Pancreas (tissue), 10 donors: ENCODE measurements at regions not wholly inside any gene's neighbourhood (a gene's known extent, or its start where the extent isn't known, plus 50 kb on each side); places are given as distances from the start of the nearest gene placed in this dataset.

Experiments
- ATAC-seq, 4 donors: fragments of 200-7000 bp; cut with Tn5 transposase; one replicate each; pipeline versions ENCODE4 v1.8.0 to v1.9.1; 2020; ENCODE audit warnings: mild to moderate bottlenecking in 4 of 4, moderate library complexity in 4 of 4
- DNase-seq, 6 donors: peaks; one replicate each; pipeline ENCODE4 v3.0.0-alpha.2; 2020
- FAIRE-seq: peaks from 2 replicates; lab custom pipeline; 2012; peaks lifted over from hg19 to GRCh38; lab: Jason Lieb, UNC
- H3K27ac ChIP-seq, 4 donors: fragments of 200-600 bp; sonication (generic); 1 replicate in 3 of 4; 2 replicates in 1 of 4; pipeline versions ENCODE4 v1.5.0 to v1.8.0; 2020
- H3K27me3 ChIP-seq, 4 donors: fragments of 200-600 bp; one replicate each; pipeline ENCODE4 v1.8.0; 2021
- H3K36me3 ChIP-seq, 3 donors: fragments of 200-600 bp; sonication (generic) in 1 of 3; one replicate each; pipeline versions ENCODE4 v1.5.0 to v1.8.0; 2020 to 2021
- H3K4me1 ChIP-seq, 3 donors: fragments of 200-600 bp; one replicate each; pipeline ENCODE4 v1.8.0; 2021
- H3K4me3 ChIP-seq, 4 donors: fragments of 200-600 bp; sonication (generic) in 2 of 4; one replicate each; pipeline versions ENCODE4 v1.5.0 to v1.8.0; 2020 to 2021
- H3K9me3 ChIP-seq, 4 donors: fragments of 200-600 bp; one replicate each; pipeline ENCODE4 v1.8.0; 2021
- WGBS, 2 donors: extraction: QIAGEN DNeasy Blood & Tissue Kit; methylation state at CpG; one replicate each; pipeline ENCODE4 v1.1.7; 2013; 5-methylcytosine and 5-hydroxymethylcytosine counted together
- intact Hi-C, 3 donors: fragments of 100-400 bp; cut with DNase I; formaldehyde crosslinking; loops; one replicate each; pipeline versions ENCODE4 v1.11.1 to v1.14.2; 2022
- TF ChIP-seq, protein P1 (sequence below), 4 donors: fragments of 200-600 bp; sonication (generic) in 3 of 4; IDR thresholded peaks; one replicate each; pipeline versions ENCODE4 v1.5.0 to v1.8.0; 2021; ENCODE audit warnings: antibody characterized with exemption in 4 of 4
- donor health status: healthy with polysubstance abuse.
- donor health status: DM: no; HTN: no; CAD: no; lungs with moderate emphysema.
- donor health status: DM: no; HTN: no; CAD: no.
- donor health status: control.
- donor health status: control.
- donor health status: Bipolar disorder and iron deficiency.
- donor health status: DM: yes; HTN: yes; CAD: no.
- donor health status: DM: no; HTN: no; CAD: no.
- donor health status: DM: no; HTN: no; CAD: no.
- donor health status: DM: yes; HTN: yes; CAD: no.

DNA sequence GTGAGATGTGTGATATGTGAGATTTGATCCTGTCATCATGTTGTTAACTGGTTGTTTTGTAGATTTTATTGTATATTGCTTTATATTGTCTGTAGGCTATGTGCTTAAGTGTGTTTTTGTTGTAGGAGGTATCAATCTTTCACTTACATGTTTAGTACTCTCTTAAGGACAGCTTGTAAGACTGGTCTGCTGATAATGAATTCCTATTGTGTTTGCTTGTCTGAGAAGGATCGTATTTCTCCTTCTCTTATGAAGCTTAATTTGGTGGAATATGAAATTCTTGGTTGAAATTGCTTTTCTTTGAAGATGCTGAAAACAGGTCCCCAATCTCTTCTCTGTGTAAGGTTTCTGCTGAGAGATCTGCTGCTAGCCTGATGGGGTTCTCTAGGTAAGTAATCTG, 94.5 kb upstream of the ARHGAP5 start:
- FAIRE-seq (no peak), ATAC-seq (no peak), DNase-seq (no peak)
- H3K27ac ChIP-seq, result no peak overlapping the region
- no peaks in the 10 kb centered on the region for H3K9me3 ChIP-seq
- intact Hi-C loops, result no loop called here
- no peaks in the 10 kb centered on the region for H3K27me3 ChIP-seq
- WGBS, 2 donors, result 74 to 78% methylated on average over 1 of the region's 1 CpG
- H3K36me3 ChIP-seq, result no peaks in the 10 kb centered on the region
- TF ChIP-seq, protein P1, sequence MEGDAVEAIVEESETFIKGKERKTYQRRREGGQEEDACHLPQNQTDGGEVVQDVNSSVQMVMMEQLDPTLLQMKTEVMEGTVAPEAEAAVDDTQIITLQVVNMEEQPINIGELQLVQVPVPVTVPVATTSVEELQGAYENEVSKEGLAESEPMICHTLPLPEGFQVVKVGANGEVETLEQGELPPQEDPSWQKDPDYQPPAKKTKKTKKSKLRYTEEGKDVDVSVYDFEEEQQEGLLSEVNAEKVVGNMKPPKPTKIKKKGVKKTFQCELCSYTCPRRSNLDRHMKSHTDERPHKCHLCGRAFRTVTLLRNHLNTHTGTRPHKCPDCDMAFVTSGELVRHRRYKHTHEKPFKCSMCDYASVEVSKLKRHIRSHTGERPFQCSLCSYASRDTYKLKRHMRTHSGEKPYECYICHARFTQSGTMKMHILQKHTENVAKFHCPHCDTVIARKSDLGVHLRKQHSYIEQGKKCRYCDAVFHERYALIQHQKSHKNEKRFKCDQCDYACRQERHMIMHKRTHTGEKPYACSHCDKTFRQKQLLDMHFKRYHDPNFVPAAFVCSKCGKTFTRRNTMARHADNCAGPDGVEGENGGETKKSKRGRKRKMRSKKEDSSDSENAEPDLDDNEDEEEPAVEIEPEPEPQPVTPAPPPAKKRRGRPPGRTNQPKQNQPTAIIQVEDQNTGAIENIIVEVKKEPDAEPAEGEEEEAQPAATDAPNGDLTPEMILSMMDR (IDR thresholded peaks at IDR 0.05), result no peak
- no peak overlapping the region for H3K4me3 ChIP-seq
- H3K4me1 ChIP-seq, result no peaks in the 10 kb centered on the region

DNA sequence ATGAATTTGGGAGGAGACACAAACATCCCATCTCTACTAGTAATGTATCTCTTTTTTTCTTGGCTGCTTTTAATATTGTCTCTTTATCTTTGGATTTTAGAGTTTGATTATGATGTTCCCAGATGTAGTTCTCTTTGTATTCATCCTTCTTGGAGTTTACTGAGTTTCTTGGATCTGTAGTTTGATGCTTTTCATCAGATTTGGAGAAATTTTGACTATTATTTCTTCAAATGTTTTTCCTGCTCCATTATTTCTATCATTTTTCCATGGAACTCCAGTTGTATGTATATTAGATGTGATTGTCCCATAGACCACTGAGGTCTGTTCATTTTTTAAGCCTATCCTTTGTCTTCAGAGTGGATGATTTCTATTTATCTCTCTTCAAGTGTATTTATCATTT, 90.7 kb upstream of the ARHGAP5 start:
- intact Hi-C loops, result no loop called here
- TF ChIP-seq, protein P1 (IDR thresholded peaks at IDR 0.05), result no peak
- Histone ChIP-seq H3K27me3 (no peaks in the 10 kb centered on the region), H3K9me3 (no peaks in the 10 kb centered on the region), H3K27ac (no peak overlapping the region), H3K36me3 (no peaks in the 10 kb centered on the region), H3K4me1 (peaks cover 0 to 3% (median 0%) of the 10 kb centered on the region in 3 donors), H3K4me3 (no peak overlapping the region)
- ATAC-seq (no peak), FAIRE-seq (no peak), DNase-seq (no peak)

DNA sequence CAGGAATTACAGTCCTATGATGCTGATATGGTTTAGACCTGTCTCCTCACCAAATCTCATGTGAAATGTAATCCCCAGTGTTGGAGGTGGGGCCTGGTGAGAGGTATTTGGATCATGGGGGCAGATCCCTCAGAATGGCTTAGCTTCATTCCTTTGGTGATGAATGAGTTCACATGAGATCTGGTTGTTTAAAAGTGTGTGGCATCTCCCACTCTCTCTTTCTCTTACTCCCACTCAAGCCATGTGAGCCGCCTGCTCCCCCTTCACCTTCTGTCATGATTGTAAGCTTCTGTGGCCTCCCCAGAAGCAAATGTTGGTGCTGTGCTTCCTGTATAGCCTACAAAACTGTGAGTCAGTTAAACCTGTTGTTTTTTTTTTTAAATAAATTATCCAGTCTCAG, 89.4 kb upstream of the ARHGAP5 start:
- intact Hi-C loops, result no loop called here
- TF ChIP-seq, protein P1 (IDR thresholded peaks at IDR 0.05), result no peak
- H3K27me3 ChIP-seq, result no peaks in the 10 kb centered on the region
- FAIRE-seq, result no peak
- no peak for DNase-seq
- no peak overlapping the region for H3K27ac ChIP-seq
- ATAC-seq, result no peak
- H3K4me1 ChIP-seq, result peaks cover 0 to 3% (median 0%) of the 10 kb centered on the region in 3 donors
- H3K9me3 ChIP-seq, result no peaks in the 10 kb centered on the region
- no peak overlapping the region for H3K4me3 ChIP-seq
- H3K36me3 ChIP-seq, result no peaks in the 10 kb centered on the region
- WGBS, 2 donors, result 83 to 95% methylated on average over 1 of the region's 1 CpG

DNA sequence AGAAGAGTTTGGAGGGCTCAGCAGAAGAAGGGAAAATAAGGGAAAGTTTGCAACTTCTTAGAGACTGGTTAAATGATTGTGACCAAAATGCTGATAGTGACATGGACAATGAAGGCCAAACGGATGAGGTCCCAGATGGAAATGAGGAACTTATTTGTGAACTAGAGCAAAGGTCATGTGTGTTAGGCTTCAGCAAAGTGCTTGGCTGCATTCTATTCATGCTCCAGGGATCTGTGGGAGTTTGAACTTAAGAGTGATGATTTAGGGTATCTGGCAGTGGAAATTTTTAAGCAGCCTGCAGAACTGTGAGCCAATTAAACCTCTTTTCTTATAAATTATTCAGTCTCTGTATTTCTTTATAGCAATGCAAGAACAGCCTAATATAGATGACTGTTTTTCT, 88.9 kb upstream of the ARHGAP5 start:
- no peak for FAIRE-seq
- intact Hi-C loops, result no loop called here
- DNase-seq, result no peak
- ATAC-seq, result no peak
- Histone ChIP-seq H3K9me3 (no peaks in the 10 kb centered on the region), H3K36me3 (no peaks in the 10 kb centered on the region), H3K4me1 (peaks cover 0 to 3% (median 0%) of the 10 kb centered on the region in 3 donors), H3K4me3 (no peak overlapping the region), H3K27ac (no peak overlapping the region), H3K27me3 (no peaks in the 10 kb centered on the region)
- TF ChIP-seq, protein P1 (IDR thresholded peaks at IDR 0.05), result no peak
- WGBS, 2 donors, result 37 to 61% methylated on average over 1 of the region's 1 CpG

DNA sequence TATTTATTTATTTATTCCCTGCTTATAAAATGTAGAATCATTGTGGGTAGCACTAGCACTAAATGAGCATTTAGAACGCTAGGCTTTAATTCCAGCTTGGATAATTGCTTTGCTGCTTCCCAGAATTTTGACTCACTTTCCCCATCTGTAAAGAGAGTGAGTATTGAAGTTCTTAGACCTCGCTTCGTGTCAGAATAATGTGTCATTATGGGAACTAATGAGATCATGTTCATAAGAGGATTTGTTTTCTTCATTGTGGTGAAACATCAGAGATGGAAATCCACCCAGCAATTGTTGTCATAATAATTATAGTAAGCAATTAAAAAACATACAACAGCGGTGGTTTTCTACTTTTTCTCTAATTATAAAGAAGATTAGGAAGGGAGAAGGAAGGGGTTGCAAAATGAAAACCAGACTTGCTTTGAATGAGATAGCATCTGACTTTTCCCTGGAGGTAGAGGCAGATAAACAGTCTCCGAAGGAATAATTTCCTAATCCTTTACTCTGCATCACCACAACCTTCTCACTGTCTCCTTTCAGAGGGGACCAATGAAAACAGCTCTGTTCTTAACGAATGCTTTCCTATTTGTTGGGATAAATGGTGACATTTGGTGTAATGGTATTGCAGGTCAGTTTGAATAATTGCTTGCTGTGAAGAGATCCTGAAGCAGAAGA, 86.8 kb upstream of the ARHGAP5 start:
- ATAC-seq (peak in 1 of 4 donors; percentile 46), FAIRE-seq (no peak), DNase-seq (no peak)
- Histone ChIP-seq H3K27ac (peak overlapping the region in 2 of 4 donors; percentile 30 to 46), H3K27me3 (no peaks in the 10 kb centered on the region), H3K9me3 (no peaks in the 10 kb centered on the region), H3K4me1 (peaks cover 0 to 3% (median 0%) of the 10 kb centered on the region in 3 donors), H3K36me3 (no peaks in the 10 kb centered on the region), H3K4me3 (no peak overlapping the region)
- WGBS, 2 donors, result 49 to 65% methylated on average over 6 of the region's 6 CpGs
- TF ChIP-seq, protein P1 (IDR thresholded peaks at IDR 0.05), result no peak
- intact Hi-C loops, result no loop called here
